Testis (tissue), 2 donors: ENCODE measurements at regions not wholly inside any gene's neighbourhood (a gene's known extent, or its start where the extent isn't known, plus 50 kb on each side); places are given as distances from the start of the nearest gene placed in this dataset.

Experiments used
- CTCF ChIP-seq, 3 experiments: fragments of 450-650 bp in 2 of 3; fragments of 200-600 bp in 1 of 3; sonication (generic) in 1 of 3; IDR thresholded peaks; one replicate each; pipeline ENCODE4 v1.5.1; 2016 to 2019; ENCODE audit warnings: antibody characterized with exemption in 3 of 3, mild to moderate bottlenecking in 2 of 3, moderate library complexity in 1 of 3
- POLR2A ChIP-seq: fragments of 450-650 bp; IDR thresholded peaks from one replicate; pipeline ENCODE4 v1.6.1; 2017; ENCODE audit warnings: antibody characterized with exemption, mild to moderate bottlenecking, moderate library complexity

- TF ChIP-seq CTCF (IDR thresholded peaks at IDR 0.05), result no peak
- TF ChIP-seq POLR2A, result no peak
Measured at GRCh38 chr6:9437836-9438235, 977.0 kb downstream of the TFAP2A start.
